ENCODE measurements at regions not wholly inside any gene's neighbourhood (a gene's known extent, or its start where the extent isn't known, plus 50 kb on each side); places are given as distances from the start of the nearest gene placed in this dataset.

DNA sequence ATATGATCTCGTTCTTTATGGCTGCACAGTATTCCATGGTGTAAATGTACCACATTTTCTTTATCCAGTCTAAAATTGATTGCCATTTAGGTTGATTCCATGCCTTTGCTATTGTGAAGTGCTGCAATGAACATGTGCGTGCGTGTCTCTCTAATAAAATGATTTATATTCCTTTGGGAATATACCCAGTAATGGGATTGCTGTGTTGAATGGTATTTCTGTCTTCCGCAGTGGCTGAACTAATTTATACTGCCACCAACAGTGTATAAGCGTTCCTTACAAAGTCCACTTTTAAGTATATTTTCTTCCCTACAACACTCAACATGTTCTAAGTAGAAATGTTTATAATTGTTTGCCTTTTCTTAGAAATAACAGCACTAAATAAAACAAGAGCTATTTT lies 521.9 kb downstream of the DTWD2 start:
- TF ChIP-seq, protein P1, sequence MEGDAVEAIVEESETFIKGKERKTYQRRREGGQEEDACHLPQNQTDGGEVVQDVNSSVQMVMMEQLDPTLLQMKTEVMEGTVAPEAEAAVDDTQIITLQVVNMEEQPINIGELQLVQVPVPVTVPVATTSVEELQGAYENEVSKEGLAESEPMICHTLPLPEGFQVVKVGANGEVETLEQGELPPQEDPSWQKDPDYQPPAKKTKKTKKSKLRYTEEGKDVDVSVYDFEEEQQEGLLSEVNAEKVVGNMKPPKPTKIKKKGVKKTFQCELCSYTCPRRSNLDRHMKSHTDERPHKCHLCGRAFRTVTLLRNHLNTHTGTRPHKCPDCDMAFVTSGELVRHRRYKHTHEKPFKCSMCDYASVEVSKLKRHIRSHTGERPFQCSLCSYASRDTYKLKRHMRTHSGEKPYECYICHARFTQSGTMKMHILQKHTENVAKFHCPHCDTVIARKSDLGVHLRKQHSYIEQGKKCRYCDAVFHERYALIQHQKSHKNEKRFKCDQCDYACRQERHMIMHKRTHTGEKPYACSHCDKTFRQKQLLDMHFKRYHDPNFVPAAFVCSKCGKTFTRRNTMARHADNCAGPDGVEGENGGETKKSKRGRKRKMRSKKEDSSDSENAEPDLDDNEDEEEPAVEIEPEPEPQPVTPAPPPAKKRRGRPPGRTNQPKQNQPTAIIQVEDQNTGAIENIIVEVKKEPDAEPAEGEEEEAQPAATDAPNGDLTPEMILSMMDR (conservative IDR thresholded peaks at IDR 0.05): no peak
- no peak for TF ChIP-seq EZH2 (IDR thresholded peaks at IDR 0.05; ENCODE audit: low read depth)
